K562 (cell line): ENCODE measurements at regions not wholly inside any gene's neighbourhood (a gene's known extent, or its start where the extent isn't known, plus 50 kb on each side); places are given as distances from the start of the nearest gene placed in this dataset.
"Not testable (repeated sequence)": the region's sequence is repeated elsewhere in the genome, so short reads cannot be mapped to it uniquely, and the experiment has no call there.

Source experiments
- CC2D1A ChIP-seq: fragments of 450-650 bp; IDR thresholded peaks from 2 replicates; pipeline ENCODE4 v1.6.1; 2017; ENCODE audit warnings: mild to moderate bottlenecking
- RAD21 ChIP-seq, 2 experiments: fragments of 250-450 bp in 1 of 2; fragments of 450-650 bp in 1 of 2; sonication (Bioruptor Pico) in 1 of 2; formaldehyde crosslinking in 1 of 2; IDR thresholded peaks in 1 of 2; conservative IDR thresholded peaks in 1 of 2; 2 replicates each; pipeline versions ENCODE4 v1.4.0 to v1.8.0; 2020 to 2022; ENCODE audit warnings: mild to moderate bottlenecking in 2 of 2, moderate library complexity in 1 of 2
- TF ChIP-seq, protein P1 (sequence below), 2 experiments: fragments of 450-650 bp; formaldehyde crosslinking in 1 of 2; IDR thresholded peaks; 2 replicates each; pipeline versions ENCODE4 v1.4.0 to v1.6.1; 2014 to 2020; ENCODE audit warnings: mild to moderate bottlenecking in 2 of 2, borderline replicate concordance in 1 of 2, low read depth in 1 of 2

DNA sequence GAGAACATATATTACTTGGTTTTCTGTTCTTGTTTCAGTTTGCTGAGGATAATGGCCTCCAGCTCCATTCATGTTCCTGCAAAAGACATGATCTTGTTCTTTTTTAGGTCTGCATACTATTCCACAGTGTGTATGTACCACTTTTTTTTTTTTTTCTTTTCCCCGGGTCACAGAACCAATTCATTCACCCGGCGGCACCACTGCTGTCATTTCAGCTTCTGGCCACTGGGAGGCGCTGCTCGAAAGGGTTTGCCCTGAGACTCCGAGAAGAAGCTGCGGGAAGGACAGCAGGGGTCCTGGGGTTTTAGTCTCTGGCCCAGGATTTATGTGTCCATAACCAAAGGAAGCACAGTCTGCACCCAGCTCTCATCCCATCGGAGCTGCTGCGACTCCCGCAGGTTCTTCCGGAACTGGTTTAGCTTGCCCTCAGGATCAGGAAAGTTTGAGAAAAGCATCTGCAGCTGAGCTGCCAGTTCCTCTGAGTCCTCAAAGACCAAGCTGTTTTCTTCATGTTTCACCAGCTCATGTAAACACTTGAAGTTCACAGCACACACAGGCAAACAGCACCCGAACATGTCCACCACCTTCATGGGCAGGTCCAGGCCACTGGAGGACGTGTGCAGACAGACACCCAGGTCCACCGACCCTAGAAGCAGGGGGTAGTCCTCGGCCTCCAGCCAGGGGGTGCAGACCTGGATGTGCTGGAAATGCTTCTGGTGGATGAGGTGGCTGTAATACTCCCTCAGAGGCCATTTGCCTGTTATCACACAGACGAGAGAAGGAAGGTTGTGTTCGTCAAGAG, 76.3 kb upstream of the KCNAB1 start (continued):
- TF ChIP-seq, protein P1, sequence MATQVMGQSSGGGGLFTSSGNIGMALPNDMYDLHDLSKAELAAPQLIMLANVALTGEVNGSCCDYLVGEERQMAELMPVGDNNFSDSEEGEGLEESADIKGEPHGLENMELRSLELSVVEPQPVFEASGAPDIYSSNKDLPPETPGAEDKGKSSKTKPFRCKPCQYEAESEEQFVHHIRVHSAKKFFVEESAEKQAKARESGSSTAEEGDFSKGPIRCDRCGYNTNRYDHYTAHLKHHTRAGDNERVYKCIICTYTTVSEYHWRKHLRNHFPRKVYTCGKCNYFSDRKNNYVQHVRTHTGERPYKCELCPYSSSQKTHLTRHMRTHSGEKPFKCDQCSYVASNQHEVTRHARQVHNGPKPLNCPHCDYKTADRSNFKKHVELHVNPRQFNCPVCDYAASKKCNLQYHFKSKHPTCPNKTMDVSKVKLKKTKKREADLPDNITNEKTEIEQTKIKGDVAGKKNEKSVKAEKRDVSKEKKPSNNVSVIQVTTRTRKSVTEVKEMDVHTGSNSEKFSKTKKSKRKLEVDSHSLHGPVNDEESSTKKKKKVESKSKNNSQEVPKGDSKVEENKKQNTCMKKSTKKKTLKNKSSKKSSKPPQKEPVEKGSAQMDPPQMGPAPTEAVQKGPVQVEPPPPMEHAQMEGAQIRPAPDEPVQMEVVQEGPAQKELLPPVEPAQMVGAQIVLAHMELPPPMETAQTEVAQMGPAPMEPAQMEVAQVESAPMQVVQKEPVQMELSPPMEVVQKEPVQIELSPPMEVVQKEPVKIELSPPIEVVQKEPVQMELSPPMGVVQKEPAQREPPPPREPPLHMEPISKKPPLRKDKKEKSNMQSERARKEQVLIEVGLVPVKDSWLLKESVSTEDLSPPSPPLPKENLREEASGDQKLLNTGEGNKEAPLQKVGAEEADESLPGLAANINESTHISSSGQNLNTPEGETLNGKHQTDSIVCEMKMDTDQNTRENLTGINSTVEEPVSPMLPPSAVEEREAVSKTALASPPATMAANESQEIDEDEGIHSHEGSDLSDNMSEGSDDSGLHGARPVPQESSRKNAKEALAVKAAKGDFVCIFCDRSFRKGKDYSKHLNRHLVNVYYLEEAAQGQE (IDR thresholded peaks at IDR 0.05; ENCODE audit: borderline replicate concordance): peak; percentile 48; the same call in 1 of the 2 replicates
- TF ChIP-seq, protein P1 (CRISPR knock-in tag; IDR thresholded peaks at IDR 0.05; ENCODE audit: low read depth): not testable (repeated sequence)
- TF ChIP-seq RAD21 (CRISPR knock-in tag; conservative IDR thresholded peaks at IDR 0.05 in 1 of 2, IDR thresholded peaks at IDR 0.05 in 1 of 2) (peak; percentile 64 to 72), CC2D1A (peak; percentile 16; the same call in 1 of the 2 replicates)
